Keratinocyte (primary cell): ENCODE measurements at regions not wholly inside any gene's neighbourhood (a gene's known extent, or its start where the extent isn't known, plus 50 kb on each side); places are given as distances from the start of the nearest gene placed in this dataset.
"Not testable (repeated sequence)": the region's sequence is repeated elsewhere in the genome, so short reads cannot be mapped to it uniquely, and the experiment has no call there.

ENCODE experiments used
- DNase-seq: peaks from one replicate; pipeline ENCODE4 v3.0.0-alpha.2; 2011; ENCODE audit warnings: low read depth, missing footprints, low spot score
- FAIRE-seq: peaks from 2 replicates; lab custom pipeline; 2011; peaks lifted over from hg19 to GRCh38; lab: Jason Lieb, UNC
- H2AFZ ChIP-seq: 2 replicates; pipeline ENCODE4 v1.6.0; 2012; ENCODE audit warnings: low read length, control low read depth, inconsistent platforms; ENCODE audit not compliant: control insufficient read depth
- H3K27ac ChIP-seq: 2 replicates; pipeline ENCODE4 v1.5.1; 2011; ENCODE audit warnings: low read length; ENCODE audit not compliant: control insufficient read depth, insufficient read depth
- H3K27me3 ChIP-seq: 3 replicates; pipeline ENCODE4 v1.6.0; 2011; ENCODE audit warnings: low read length; ENCODE audit not compliant: control insufficient read depth, insufficient read depth; ENCODE audit errors: extremely low read depth
- H3K36me3 ChIP-seq, 2 experiments: 2 replicates in 1 of 2; 3 replicates in 1 of 2; pipeline ENCODE4 v1.5.1; 2011; ENCODE audit warnings: low read length in 2 of 2, mild to moderate bottlenecking in 1 of 2; ENCODE audit not compliant: control insufficient read depth in 2 of 2, insufficient read depth in 2 of 2; ENCODE audit errors: extremely low read depth in 1 of 2
- H3K4me1 ChIP-seq: 3 replicates; pipeline ENCODE4 v1.5.1; 2011; ENCODE audit warnings: low read length; ENCODE audit not compliant: control insufficient read depth, insufficient read depth; ENCODE audit errors: extremely low read depth
- H3K4me2 ChIP-seq: 3 replicates; pipeline ENCODE4 v1.6.0; 2011; ENCODE audit warnings: low read depth, low read length; ENCODE audit not compliant: control insufficient read depth, insufficient read depth; ENCODE audit errors: extremely low read depth
- H3K4me3 ChIP-seq, 3 experiments: fragments of 200-600 bp in 1 of 3; sonication (generic) in 1 of 3; 2 replicates in 2 of 3; 3 replicates in 1 of 3; pipeline ENCODE4 v1.5.1; 2011 to 2016; ENCODE audit warnings: low read length in 3 of 3, mild to moderate bottlenecking in 3 of 3, control low read depth in 2 of 3, inconsistent platforms in 1 of 3, low read depth in 1 of 3, mixed read lengths in 1 of 3, mixed run types in 1 of 3, moderate library complexity in 1 of 3; ENCODE audit not compliant: control insufficient read depth in 2 of 3, insufficient read depth in 2 of 3; ENCODE audit errors: extremely low read depth in 1 of 3
- H3K79me2 ChIP-seq: 2 replicates; pipeline ENCODE4 v1.6.0; 2012; ENCODE audit warnings: low read length; ENCODE audit not compliant: control insufficient read depth, insufficient read depth
- H3K9ac ChIP-seq: 3 replicates; pipeline ENCODE4 v1.6.0; 2011; ENCODE audit warnings: low read length; ENCODE audit not compliant: control insufficient read depth, insufficient read depth; ENCODE audit errors: extremely low read depth
- H3K9me1 ChIP-seq: 3 replicates; pipeline ENCODE4 v1.6.0; 2011; ENCODE audit warnings: low read length; ENCODE audit not compliant: control insufficient read depth, insufficient read depth; ENCODE audit errors: extremely low read depth
- H3K9me3 ChIP-seq: 2 replicates; pipeline ENCODE4 v1.5.1; 2012; ENCODE audit warnings: low read depth, low read length; ENCODE audit not compliant: control insufficient read depth
- H4K20me1 ChIP-seq: 3 replicates; pipeline ENCODE4 v1.6.0; 2011; ENCODE audit warnings: low read length; ENCODE audit not compliant: control insufficient read depth, insufficient read depth; ENCODE audit errors: extremely low read depth
- EZH2 ChIP-seq: IDR thresholded peaks from one replicate; pipeline ENCODE4 v1.6.1; 2012; ENCODE audit warnings: inconsistent platforms, mild to moderate bottlenecking, low read length, moderate library complexity
- dilution Hi-C: fragments of 300-500 bp; cut with MboI; formaldehyde crosslinking; loops from one replicate; pipeline ENCODE4 v1.7.0; 2020; ENCODE audit warnings: low sequenced_read_pairs; ENCODE audit not compliant: extremely low pct_ligation_motif_present
- TF ChIP-seq, protein P1 (sequence below), 3 experiments: IDR thresholded peaks in 1 of 3; conservative IDR thresholded peaks in 1 of 3; optimal IDR thresholded peaks in 1 of 3; 2 replicates in 2 of 3; 3 replicates in 1 of 3; pipeline versions ENCODE3 to v1.5.1; 2011; ENCODE audit warnings: low read length in 3 of 3, mild to moderate bottlenecking in 3 of 3, moderate library complexity in 2 of 3, control low read depth in 1 of 3, inconsistent platforms in 1 of 3; ENCODE audit not compliant: insufficient read depth in 2 of 3; ENCODE audit errors: extremely low read depth in 1 of 3

DNA sequence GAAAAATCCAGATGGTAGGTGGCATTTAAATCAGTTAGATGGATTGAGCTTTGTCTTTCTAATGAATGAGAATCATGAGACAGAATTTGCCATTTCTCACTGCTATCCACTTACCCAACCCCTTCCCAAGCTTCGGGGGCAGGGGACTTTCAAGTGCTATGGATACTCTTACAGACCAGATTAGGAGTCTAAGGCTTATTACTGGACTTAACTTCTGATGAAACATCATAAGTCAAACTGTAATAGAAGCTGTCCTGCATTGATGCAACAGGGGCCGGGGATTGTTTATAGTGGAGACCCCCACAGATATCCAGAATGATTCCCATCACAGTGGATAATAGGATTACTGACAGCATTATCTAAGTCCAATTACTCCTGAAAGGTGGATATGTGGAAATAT lies 267.0 kb downstream of the NUF2 start:
- no peak for TF ChIP-seq EZH2
- TF ChIP-seq, protein P1, sequence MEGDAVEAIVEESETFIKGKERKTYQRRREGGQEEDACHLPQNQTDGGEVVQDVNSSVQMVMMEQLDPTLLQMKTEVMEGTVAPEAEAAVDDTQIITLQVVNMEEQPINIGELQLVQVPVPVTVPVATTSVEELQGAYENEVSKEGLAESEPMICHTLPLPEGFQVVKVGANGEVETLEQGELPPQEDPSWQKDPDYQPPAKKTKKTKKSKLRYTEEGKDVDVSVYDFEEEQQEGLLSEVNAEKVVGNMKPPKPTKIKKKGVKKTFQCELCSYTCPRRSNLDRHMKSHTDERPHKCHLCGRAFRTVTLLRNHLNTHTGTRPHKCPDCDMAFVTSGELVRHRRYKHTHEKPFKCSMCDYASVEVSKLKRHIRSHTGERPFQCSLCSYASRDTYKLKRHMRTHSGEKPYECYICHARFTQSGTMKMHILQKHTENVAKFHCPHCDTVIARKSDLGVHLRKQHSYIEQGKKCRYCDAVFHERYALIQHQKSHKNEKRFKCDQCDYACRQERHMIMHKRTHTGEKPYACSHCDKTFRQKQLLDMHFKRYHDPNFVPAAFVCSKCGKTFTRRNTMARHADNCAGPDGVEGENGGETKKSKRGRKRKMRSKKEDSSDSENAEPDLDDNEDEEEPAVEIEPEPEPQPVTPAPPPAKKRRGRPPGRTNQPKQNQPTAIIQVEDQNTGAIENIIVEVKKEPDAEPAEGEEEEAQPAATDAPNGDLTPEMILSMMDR (optimal IDR thresholded peaks at IDR 0.05 in 1 of 3, IDR thresholded peaks at IDR 0.05 in 1 of 3, conservative IDR thresholded peaks at IDR 0.05 in 1 of 3; ENCODE audit: extremely low read depth in 1 of 3, insufficient read depth in 2 of 3, low read length in 3 of 3), result no peak

DNA sequence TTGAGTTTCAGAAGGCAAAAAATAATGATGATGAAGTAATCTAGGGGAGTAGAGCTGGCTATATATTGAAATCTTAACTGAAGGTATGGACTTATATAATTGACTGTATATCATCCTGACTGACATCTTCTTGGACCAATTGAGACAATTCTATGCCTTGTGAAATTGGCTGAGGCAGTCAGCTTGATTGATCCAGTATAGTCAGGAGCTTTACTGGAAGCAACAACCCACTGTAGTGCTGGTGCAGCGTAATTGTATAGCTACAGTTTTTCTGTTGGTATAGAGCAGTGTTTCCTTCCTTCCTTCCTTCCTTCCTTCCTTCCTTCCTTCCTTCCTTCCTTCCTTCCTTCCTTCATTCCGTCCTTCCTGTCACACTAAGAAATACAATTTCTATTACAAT lies 268.0 kb downstream of the NUF2 start:
- H3K27me3 ChIP-seq, result no peaks in the 10 kb centered on the region
- H3K4me1 ChIP-seq, result no peaks in the 10 kb centered on the region
- no peak overlapping the region for H3K27ac ChIP-seq
- no peaks in the 10 kb centered on the region for H3K36me3 ChIP-seq
- H3K4me3 ChIP-seq, result no peak overlapping the region
- H3K9ac ChIP-seq, result no peak overlapping the region
- H3K9me1 ChIP-seq, result no peaks in the 10 kb centered on the region
- FAIRE-seq (no peak), DNase-seq (no peak)
- dilution Hi-C loops, result no loop called here
- H4K20me1 ChIP-seq, result no peaks in the 10 kb centered on the region
- H3K4me2 ChIP-seq, result no peak overlapping the region
- H3K9me3 ChIP-seq, result no peaks in the 10 kb centered on the region
- H2AFZ ChIP-seq, result no peak overlapping the region
- no peaks in the 10 kb centered on the region for H3K79me2 ChIP-seq
- no peak for TF ChIP-seq EZH2
- TF ChIP-seq, protein P1 (optimal IDR thresholded peaks at IDR 0.05 in 1 of 3, IDR thresholded peaks at IDR 0.05 in 1 of 3, conservative IDR thresholded peaks at IDR 0.05 in 1 of 3; ENCODE audit: extremely low read depth in 1 of 3, insufficient read depth in 2 of 3, low read length in 3 of 3), result no peak

More for the DNA sequence above, 267.0 kb downstream of the NUF2 start:
- Histone ChIP-seq H4K20me1 (no peaks in the 10 kb centered on the region), H3K36me3 (no peaks in the 10 kb centered on the region), H3K4me1 (no peaks in the 10 kb centered on the region), H3K9me3 (no peaks in the 10 kb centered on the region), H3K9ac (no peak overlapping the region), H3K4me3 (no peak overlapping the region), H2AFZ (no peak overlapping the region), H3K27me3 (no peaks in the 10 kb centered on the region), H3K4me2 (no peak overlapping the region), H3K27ac (no peak overlapping the region), H3K79me2 (no peaks in the 10 kb centered on the region), H3K9me1 (no peaks in the 10 kb centered on the region)
- FAIRE-seq (no peak), DNase-seq (no peak)
- dilution Hi-C loops, result no loop called here

DNA sequence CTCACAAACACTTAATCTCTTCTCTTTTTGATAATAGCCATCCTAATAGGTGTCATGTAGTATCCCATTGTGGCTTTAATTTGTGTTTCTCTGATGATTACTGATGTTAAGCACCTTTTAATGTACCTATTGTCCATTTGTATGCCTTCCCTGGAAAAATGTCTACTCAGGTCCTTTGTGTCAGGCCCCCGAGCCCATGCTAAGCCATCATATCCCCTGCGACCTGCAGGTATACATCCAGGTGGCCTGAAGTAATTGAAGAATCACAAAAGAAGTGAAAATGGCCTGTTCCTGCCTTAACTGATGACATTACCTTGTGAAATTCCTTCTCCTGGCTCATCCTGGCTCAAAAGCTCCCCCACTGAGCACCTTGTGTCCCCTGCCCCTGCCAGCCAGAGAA lies 269.4 kb downstream of the NUF2 start:
- H3K4me2 ChIP-seq, H3K9ac ChIP-seq, H3K9me3 ChIP-seq, H3K4me1 ChIP-seq, H3K36me3 ChIP-seq, DNase-seq, H4K20me1 ChIP-seq, FAIRE-seq, H3K27ac ChIP-seq, H3K9me1 ChIP-seq, dilution Hi-C loops, H3K79me2 ChIP-seq, H2AFZ ChIP-seq, H3K4me3 ChIP-seq, H3K27me3 ChIP-seq: not testable (repeated sequence)

DNA sequence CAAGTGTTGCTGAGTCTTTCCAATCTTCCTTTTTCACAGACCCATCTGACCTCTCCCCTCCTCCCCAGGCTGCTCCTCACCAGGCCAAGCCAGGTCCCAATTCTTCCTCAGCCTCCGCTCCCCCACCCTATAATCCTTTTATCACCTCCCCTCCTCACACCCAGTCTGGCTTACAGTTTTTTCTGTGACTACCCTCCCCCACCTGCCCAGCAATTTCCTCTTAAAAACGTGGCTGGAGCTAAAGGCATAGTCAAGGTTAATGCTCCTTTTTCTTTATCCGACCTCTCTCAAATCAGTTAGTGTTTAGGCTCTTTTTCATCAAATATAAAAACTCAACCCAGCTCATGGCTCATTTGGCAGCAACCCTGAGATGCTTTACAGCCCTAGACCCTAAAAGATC lies 270.9 kb downstream of the NUF2 start:
- H3K9me3 ChIP-seq, result not testable (repeated sequence)

More for the DNA sequence above, 270.9 kb downstream of the NUF2 start:
- H3K79me2 ChIP-seq, H2AFZ ChIP-seq, H3K4me1 ChIP-seq, H3K27me3 ChIP-seq, dilution Hi-C loops, H3K4me2 ChIP-seq, H3K36me3 ChIP-seq, H3K27ac ChIP-seq, DNase-seq, H4K20me1 ChIP-seq, H3K4me3 ChIP-seq, FAIRE-seq, H3K9ac ChIP-seq, H3K9me1 ChIP-seq: not testable (repeated sequence)
